ENCODE measurements at regions not wholly inside any gene's neighbourhood (a gene's known extent, or its start where the extent isn't known, plus 50 kb on each side); places are given as distances from the start of the nearest gene placed in this dataset.

DNA sequence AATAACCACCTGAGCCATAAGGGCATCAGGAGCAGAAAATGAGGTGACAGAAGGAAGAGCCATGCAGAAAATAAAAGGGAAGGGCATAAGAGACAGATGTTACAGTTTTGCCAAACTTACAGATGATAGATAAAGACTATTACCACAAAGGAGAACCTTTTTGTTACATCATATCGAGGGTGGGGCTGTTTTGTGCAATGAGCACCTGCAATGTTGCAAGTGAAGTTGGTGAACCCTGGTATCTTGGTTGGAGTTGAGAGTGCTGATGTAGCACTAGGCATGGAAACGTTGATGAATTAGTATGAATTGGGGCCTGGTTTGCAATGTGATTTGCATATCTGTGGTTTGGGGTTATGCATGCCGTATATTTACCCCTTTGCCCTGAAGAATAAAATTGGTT is 119.8 kb upstream of the TEX13D start:
- no peak for TF ChIP-seq EZH2 (IDR thresholded peaks at IDR 0.05; ENCODE audit: low read depth)
- TF ChIP-seq, protein P1, sequence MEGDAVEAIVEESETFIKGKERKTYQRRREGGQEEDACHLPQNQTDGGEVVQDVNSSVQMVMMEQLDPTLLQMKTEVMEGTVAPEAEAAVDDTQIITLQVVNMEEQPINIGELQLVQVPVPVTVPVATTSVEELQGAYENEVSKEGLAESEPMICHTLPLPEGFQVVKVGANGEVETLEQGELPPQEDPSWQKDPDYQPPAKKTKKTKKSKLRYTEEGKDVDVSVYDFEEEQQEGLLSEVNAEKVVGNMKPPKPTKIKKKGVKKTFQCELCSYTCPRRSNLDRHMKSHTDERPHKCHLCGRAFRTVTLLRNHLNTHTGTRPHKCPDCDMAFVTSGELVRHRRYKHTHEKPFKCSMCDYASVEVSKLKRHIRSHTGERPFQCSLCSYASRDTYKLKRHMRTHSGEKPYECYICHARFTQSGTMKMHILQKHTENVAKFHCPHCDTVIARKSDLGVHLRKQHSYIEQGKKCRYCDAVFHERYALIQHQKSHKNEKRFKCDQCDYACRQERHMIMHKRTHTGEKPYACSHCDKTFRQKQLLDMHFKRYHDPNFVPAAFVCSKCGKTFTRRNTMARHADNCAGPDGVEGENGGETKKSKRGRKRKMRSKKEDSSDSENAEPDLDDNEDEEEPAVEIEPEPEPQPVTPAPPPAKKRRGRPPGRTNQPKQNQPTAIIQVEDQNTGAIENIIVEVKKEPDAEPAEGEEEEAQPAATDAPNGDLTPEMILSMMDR (conservative IDR thresholded peaks at IDR 0.05) = no peak

Measured in PC-9 (cell line).